GM10266 (cell line): ENCODE measurements at regions not wholly inside any gene's neighbourhood (a gene's known extent, or its start where the extent isn't known, plus 50 kb on each side); places are given as distances from the start of the nearest gene placed in this dataset.
"Not testable (repeated sequence)": the region's sequence is repeated elsewhere in the genome, so short reads cannot be mapped to it uniquely, and the experiment has no call there.

Experiments
- DNase-seq: peaks from one replicate; pipeline ENCODE4 v3.0.0; 2012; ENCODE audit errors: extremely low spot score
- TF ChIP-seq, protein P1 (sequence below): IDR thresholded peaks from 2 replicates; pipeline ENCODE4 v1.5.1; 2012; ENCODE audit warnings: mild to moderate bottlenecking, low read depth; ENCODE audit not compliant: control insufficient read depth, insufficient read depth; ENCODE audit errors: missing control alignments

DNA sequence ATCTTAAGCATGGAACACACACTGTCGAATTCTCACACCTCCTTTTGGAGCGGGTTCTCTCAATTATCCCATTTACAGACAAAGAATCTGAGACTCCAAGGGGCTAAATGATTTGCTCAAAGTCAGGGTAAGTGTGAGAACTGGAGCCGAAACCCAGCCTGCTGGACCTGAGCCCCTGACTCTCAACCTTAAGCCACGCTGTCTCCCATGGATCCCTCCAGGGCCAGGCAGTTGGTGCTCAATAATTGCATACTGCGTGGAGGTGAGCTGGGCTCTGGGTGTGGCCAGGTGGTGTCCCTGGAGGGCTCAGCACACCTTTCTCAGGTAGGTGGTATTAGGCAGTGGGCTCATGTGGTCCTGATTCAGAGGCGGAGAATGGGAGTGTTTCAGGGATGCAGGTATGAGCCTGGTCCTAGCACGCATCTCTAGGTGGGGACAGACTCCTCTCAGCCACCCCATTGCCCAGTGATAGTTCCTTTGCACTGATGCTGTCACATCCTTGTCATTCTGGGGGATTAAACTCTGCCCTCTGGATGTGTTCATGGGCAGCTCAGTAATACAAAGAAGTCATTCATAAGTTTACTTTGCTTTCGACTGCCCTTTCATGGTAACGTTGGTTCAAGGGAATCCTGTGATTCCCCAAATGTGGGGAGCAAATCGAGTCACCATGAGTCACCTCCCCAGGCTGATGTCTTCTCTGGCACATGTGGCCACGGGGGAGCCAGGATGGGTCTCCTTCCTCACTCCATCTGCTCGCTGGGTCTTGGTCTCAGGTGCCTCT is 399.5 kb upstream of the TNRC6C start:
- TF ChIP-seq, protein P1, sequence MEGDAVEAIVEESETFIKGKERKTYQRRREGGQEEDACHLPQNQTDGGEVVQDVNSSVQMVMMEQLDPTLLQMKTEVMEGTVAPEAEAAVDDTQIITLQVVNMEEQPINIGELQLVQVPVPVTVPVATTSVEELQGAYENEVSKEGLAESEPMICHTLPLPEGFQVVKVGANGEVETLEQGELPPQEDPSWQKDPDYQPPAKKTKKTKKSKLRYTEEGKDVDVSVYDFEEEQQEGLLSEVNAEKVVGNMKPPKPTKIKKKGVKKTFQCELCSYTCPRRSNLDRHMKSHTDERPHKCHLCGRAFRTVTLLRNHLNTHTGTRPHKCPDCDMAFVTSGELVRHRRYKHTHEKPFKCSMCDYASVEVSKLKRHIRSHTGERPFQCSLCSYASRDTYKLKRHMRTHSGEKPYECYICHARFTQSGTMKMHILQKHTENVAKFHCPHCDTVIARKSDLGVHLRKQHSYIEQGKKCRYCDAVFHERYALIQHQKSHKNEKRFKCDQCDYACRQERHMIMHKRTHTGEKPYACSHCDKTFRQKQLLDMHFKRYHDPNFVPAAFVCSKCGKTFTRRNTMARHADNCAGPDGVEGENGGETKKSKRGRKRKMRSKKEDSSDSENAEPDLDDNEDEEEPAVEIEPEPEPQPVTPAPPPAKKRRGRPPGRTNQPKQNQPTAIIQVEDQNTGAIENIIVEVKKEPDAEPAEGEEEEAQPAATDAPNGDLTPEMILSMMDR = no peak
- no peak for DNase-seq

DNA sequence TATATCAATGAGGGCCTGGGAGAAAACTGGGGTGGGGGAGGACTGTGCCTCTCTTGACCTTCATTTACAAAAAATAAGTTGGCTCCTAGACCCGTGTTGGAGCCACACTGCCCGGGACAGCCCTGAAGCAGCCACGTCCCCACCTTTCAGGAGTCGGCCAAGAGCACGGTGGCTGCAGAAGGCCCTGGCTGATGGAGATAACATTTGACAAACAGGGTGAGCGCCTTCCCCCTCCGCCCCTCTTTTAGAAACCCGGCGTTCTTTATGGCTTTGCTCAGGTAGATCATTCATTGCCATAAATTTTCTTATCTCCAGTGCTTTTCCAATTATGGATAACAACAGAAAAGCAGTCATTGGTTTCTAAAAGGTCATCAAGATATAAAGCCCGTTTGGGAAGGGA is 398.1 kb upstream of the TNRC6C start:
- TF ChIP-seq, protein P1 = no peak
- no peak for DNase-seq

DNA sequence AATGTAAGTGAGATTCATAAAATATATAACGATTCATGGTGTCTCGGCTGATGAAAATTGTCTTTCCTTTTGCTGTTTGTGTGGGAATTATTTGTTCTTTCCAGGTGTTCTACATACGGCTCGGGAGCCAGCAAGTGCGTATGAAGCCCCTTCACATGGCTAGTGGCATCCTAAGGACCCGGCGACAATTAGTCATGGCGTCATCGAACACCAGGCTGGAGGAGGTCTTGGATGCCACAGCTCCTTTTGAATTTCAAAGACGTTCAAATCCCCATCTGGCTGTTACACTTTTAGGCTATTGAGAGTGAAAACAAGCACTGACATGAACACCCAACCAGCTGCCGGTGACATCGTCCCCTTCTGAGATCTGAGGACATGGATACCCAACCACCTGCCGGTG is 397.7 kb upstream of the TNRC6C start:
- TF ChIP-seq, protein P1 = no peak
- no peak for DNase-seq

DNA sequence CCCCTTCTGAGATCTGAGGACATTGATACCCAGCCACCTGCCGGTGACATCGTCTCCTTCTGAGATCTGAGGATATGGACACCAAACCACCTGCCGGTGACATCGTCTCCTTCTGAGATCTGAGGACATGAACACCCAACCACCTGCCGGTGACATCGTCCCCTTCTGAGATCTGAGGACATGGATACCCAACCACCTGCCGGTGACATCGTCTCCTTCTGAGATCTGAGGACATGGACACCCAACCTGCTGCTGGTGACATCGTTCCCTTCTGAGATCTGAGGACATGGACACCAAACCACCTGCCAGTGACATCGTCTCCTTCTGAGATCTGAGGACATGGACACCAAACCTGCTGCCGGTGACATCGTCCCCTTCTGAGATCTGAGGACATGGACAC is 396.1 kb upstream of the TNRC6C start:
- DNase-seq = not testable (repeated sequence)

DNA sequence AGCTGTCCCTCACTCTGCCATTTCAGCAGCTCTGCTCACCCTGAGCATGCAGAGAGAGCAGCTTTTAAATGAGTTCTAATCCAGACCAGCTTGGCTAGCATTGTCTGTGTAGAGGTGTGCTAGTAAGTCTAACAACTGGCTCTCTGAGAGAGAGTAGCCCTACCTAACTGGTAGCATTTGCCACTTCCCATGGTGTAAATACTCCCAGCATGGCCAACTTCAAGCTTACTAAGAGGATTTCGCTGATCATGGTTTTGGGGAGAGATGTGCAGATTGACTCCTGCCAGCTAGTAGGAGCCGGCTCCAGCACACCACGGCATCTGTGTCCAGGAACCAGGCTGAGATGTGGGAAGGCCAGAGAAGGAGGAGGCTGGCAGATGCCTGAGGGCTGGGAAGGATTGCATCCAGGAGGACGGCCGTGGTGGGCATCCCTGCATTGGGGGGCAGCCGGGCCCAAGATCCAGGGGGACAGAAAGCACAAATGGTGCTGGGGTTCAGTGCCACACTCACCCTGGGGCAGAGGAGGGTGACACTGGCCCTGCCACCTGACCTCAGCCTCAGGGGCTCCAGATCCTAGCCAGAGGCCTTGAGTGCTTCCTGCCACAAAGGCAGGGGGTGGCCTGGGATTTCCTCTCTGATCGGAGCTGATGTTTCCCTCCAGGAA is 394.9 kb upstream of the TNRC6C start:
- TF ChIP-seq, protein P1 = no peak
- DNase-seq = no peak

DNA sequence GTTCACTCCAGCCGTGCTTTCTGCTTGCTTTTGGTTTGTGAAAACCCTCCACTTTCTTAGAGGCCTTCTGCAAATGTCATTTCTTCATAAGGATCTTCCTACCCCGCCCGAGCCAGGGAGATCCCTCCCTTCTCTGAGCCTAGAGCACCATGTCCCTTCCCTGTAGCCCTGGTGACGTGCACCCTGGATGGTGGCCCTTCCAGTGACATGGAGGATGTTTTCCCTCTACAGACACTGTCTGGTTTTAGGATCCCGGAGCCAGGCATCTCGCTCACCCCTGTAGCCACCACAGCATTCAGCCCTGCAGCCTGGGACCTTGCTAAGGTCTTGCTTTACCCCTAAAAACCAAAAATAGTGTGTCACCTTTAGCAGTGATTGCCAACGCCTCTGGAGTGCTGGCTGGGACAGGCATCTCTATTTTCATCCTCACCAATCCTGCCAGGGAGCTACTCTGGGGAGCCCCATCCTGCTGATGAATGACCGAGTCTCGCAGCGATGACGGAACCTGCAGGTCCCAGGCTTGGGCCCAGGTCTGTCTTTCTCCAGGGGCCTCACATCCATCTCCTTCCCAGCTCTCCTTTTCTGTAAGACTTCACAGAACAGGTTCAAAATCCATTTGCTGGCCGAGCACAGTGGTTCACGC is 394.1 kb upstream of the TNRC6C start:
- TF ChIP-seq, protein P1 = no peak
- no peak for DNase-seq

DNA sequence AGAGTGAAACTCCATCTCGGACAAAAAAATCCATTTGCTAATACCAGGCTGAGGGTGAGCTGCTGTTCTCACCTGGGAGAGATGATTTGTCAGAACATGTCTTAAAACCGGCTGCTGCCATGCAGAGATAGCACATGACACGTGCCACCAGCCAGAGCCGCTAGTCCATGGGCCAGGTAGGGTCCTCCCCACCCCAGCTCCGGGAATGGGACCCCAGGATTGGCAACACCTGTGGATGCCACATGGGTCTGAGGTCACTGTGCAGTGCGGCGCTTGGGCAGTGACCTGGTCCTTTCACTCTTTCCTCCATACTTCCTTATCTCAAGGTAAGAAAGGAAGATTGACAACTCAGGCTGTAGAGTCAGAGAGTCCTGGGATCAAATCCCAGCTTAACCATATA is 393.3 kb upstream of the TNRC6C start:
- TF ChIP-seq, protein P1 = no peak
- no peak for DNase-seq
